MM.1S (cell line): ENCODE measurements at regions not wholly inside any gene's neighbourhood (a gene's known extent, or its start where the extent isn't known, plus 50 kb on each side); places are given as distances from the start of the nearest gene placed in this dataset.
A peak's percentile ranks its signal among the peaks of the same experiment; 100 is the strongest.

Experiments used
- DNase-seq: peaks from one replicate; pipeline ENCODE4 v3.0.0-alpha.2; 2015
- H2AFZ ChIP-seq: fragments of 300-600 bp; sonication (generic); 2 replicates; pipeline ENCODE4 v1.6.0; 2016; ENCODE audit warnings: antibody characterized with exemption, low read length
- H3F3A ChIP-seq: fragments of 300-600 bp; sonication (generic); 2 replicates; pipeline ENCODE4 v1.6.1; 2016; ENCODE audit warnings: mild to moderate bottlenecking, antibody characterized with exemption, low read length, moderate library complexity, mixed read lengths; ENCODE audit not compliant: insufficient read depth
- H3K27ac ChIP-seq: fragments of 300-600 bp; sonication (generic); 2 replicates; pipeline ENCODE4 v1.5.1; 2016; ENCODE audit warnings: mild to moderate bottlenecking, low read length
- H3K27me3 ChIP-seq: fragments of 300-600 bp; sonication (generic); replicated peaks from 2 replicates; pipeline ENCODE4 v1.6.0; 2016; ENCODE audit warnings: low read length; ENCODE audit not compliant: insufficient read depth
- H3K36me3 ChIP-seq: fragments of 300-600 bp; sonication (generic); replicated peaks from 2 replicates; pipeline ENCODE4 v1.6.1; 2016; ENCODE audit warnings: mild to moderate bottlenecking, low read length, mixed read lengths; ENCODE audit not compliant: insufficient read depth
- H3K4me1 ChIP-seq: fragments of 300-600 bp; sonication (generic); 2 replicates; pipeline ENCODE4 v1.6.1; 2016; ENCODE audit warnings: low read length, mixed read lengths
- H3K4me2 ChIP-seq: fragments of 300-600 bp; sonication (generic); 2 replicates; pipeline ENCODE4 v1.6.0; 2016; ENCODE audit warnings: low read depth, low read length
- H3K4me3 ChIP-seq: fragments of 300-600 bp; sonication (generic); 2 replicates; pipeline ENCODE4 v1.5.1; 2016; ENCODE audit warnings: low read length, mixed read lengths
- H3K79me2 ChIP-seq: fragments of 300-600 bp; sonication (generic); 2 replicates; pipeline ENCODE4 v1.6.1; 2016; ENCODE audit warnings: mixed run types, low read length, mixed read lengths
- H3K9ac ChIP-seq: fragments of 300-600 bp; sonication (generic); 2 replicates; pipeline ENCODE4 v1.6.1; 2016; ENCODE audit warnings: low read length, mixed read lengths
- H3K9me2 ChIP-seq: fragments of 300-600 bp; sonication (generic); replicated peaks from 2 replicates; pipeline ENCODE4 v1.6.1; 2016; ENCODE audit warnings: mild to moderate bottlenecking, low read length, mixed read lengths; ENCODE audit not compliant: insufficient read depth
- H3K9me3 ChIP-seq: fragments of 300-600 bp; sonication (generic); replicated peaks from 2 replicates; pipeline ENCODE4 v1.6.1; 2016; ENCODE audit warnings: mild to moderate bottlenecking, low read length, mixed read lengths; ENCODE audit not compliant: insufficient read depth
- H4K20me1 ChIP-seq: fragments of 300-600 bp; sonication (generic); 2 replicates; pipeline ENCODE4 v1.6.1; 2016; ENCODE audit warnings: mild to moderate bottlenecking, low read length, moderate library complexity, mixed read lengths; ENCODE audit not compliant: insufficient read depth
- EZH2 ChIP-seq: fragments of 300-600 bp; sonication (generic); optimal IDR thresholded peaks from 2 replicates; pipeline ENCODE3; 2017; ENCODE audit warnings: low read depth, mild to moderate bottlenecking, antibody characterized with exemption, low read length, mixed read lengths
- EZH2phosphoT487 ChIP-seq: fragments of 300-600 bp; sonication (generic); IDR thresholded peaks from 2 replicates; pipeline ENCODE4 v1.6.1; 2018; ENCODE audit warnings: antibody characterized with exemption, low read length
- TF ChIP-seq, protein P1 (sequence below): fragments of 300-600 bp; sonication (generic); IDR thresholded peaks from 2 replicates; pipeline ENCODE4 v1.5.1; 2016; ENCODE audit warnings: antibody characterized with exemption, low read length, mixed read lengths

- H3K36me3 ChIP-seq = no peaks in the 10 kb centered on the region
- H3K9ac ChIP-seq = no peak overlapping the region
- H3K4me1 ChIP-seq = peaks cover 16% of the 10 kb centered on the region
- H3F3A ChIP-seq = peaks cover 14% of the 10 kb centered on the region; the same call in 1 of the 2 replicates
- no peak for TF ChIP-seq EZH2
- no peak for TF ChIP-seq EZH2phosphoT487
- TF ChIP-seq, protein P1, sequence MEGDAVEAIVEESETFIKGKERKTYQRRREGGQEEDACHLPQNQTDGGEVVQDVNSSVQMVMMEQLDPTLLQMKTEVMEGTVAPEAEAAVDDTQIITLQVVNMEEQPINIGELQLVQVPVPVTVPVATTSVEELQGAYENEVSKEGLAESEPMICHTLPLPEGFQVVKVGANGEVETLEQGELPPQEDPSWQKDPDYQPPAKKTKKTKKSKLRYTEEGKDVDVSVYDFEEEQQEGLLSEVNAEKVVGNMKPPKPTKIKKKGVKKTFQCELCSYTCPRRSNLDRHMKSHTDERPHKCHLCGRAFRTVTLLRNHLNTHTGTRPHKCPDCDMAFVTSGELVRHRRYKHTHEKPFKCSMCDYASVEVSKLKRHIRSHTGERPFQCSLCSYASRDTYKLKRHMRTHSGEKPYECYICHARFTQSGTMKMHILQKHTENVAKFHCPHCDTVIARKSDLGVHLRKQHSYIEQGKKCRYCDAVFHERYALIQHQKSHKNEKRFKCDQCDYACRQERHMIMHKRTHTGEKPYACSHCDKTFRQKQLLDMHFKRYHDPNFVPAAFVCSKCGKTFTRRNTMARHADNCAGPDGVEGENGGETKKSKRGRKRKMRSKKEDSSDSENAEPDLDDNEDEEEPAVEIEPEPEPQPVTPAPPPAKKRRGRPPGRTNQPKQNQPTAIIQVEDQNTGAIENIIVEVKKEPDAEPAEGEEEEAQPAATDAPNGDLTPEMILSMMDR = no peak
- no peak overlapping the region for H2AFZ ChIP-seq
- no peak overlapping the region for H3K27ac ChIP-seq
- H4K20me1 ChIP-seq = no peaks in the 10 kb centered on the region
- H3K4me2 ChIP-seq = no peak overlapping the region
- no peak for DNase-seq
- H3K9me3 ChIP-seq = no peaks in the 10 kb centered on the region
- no peaks in the 10 kb centered on the region for H3K79me2 ChIP-seq
- H3K4me3 ChIP-seq = no peak overlapping the region
- no peaks in the 10 kb centered on the region for H3K9me2 ChIP-seq
- H3K27me3 ChIP-seq = no peaks in the 10 kb centered on the region
Observed at GRCh38 chr7:25996006-25996408, 156.0 kb upstream of the NFE2L3 start.

- no peaks in the 10 kb centered on the region for H4K20me1 ChIP-seq
- H3K9me2 ChIP-seq = no peaks in the 10 kb centered on the region
- peaks cover 22% of the 10 kb centered on the region for H3K4me1 ChIP-seq
- H3K27me3 ChIP-seq = no peaks in the 10 kb centered on the region
- H3K4me3 ChIP-seq = peak overlapping the region; percentile 16; the same call in 1 of the 2 replicates
- peak overlapping the region; percentile 57; the same call in 1 of the 2 replicates for H3K9ac ChIP-seq
- DNase-seq = peak; percentile 81
- H3K79me2 ChIP-seq = no peaks in the 10 kb centered on the region
- H2AFZ ChIP-seq = peak overlapping the region; percentile 35
- no peaks in the 10 kb centered on the region for H3K36me3 ChIP-seq
- TF ChIP-seq EZH2 (no peak), EZH2phosphoT487 (no peak)
- TF ChIP-seq, protein P1 = no peak
- no peaks in the 10 kb centered on the region for H3K9me3 ChIP-seq
- H3K4me2 ChIP-seq = peak overlapping the region; percentile 53; the same call in 1 of the 2 replicates
- peaks cover 19% of the 10 kb centered on the region; the same call in 1 of the 2 replicates for H3F3A ChIP-seq
- peak overlapping the region; percentile 85 for H3K27ac ChIP-seq
Observed at GRCh38 chr7:25998499-25998898, 153.5 kb upstream of the NFE2L3 start.

DNA sequence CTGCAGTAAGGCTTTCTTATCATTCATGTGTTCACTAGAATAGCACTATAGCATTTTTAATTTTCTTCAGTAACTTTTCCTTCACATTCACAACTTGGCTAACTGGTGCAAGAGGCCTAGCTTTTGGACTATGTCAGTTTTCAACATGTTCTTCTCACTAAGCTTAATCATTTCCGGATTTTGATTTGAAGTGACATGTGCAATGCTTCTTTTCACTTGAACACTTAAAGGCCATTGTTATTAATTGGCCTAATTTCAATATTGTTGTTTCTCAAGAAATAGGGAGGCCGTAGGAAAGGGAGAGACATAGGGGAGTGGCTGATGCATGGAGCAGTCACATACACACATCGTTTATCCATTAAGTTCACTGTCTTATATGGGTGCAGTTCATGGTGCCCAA, 151.2 kb upstream of the NFE2L3 start:
- no peak overlapping the region for H3K4me2 ChIP-seq
- H3K27ac ChIP-seq = no peak overlapping the region
- H3K9ac ChIP-seq = no peak overlapping the region
- no peak for TF ChIP-seq EZH2
- TF ChIP-seq, protein P1 = no peak
- TF ChIP-seq EZH2phosphoT487 = no peak
- H3K4me3 ChIP-seq = no peak overlapping the region
- peaks cover 22% of the 10 kb centered on the region for H3K4me1 ChIP-seq
- H3F3A ChIP-seq = peaks cover 19% of the 10 kb centered on the region; the same call in 1 of the 2 replicates
- no peaks in the 10 kb centered on the region for H4K20me1 ChIP-seq
- DNase-seq = no peak
- no peaks in the 10 kb centered on the region for H3K27me3 ChIP-seq
- H2AFZ ChIP-seq = no peak overlapping the region
- no peaks in the 10 kb centered on the region for H3K9me3 ChIP-seq
- no peaks in the 10 kb centered on the region for H3K9me2 ChIP-seq
- H3K36me3 ChIP-seq = no peaks in the 10 kb centered on the region
- no peaks in the 10 kb centered on the region for H3K79me2 ChIP-seq
